ENCODE measurements at regions not wholly inside any gene's neighbourhood (a gene's known extent, or its start where the extent isn't known, plus 50 kb on each side); places are given as distances from the start of the nearest gene placed in this dataset.

GRCh38 chr1:39085174-39085573 lies 59.0 kb downstream of the NDUFS5 start:
- no peak for DNase-seq (ENCODE audit: low spot score)

GRCh38 chr1:39086386-39086785 lies 60.2 kb downstream of the NDUFS5 start:
- no peak for DNase-seq (ENCODE audit: low spot score)

- no peak for DNase-seq (ENCODE audit: low spot score)
Observed at GRCh38 chr1:39086865-39087409, 60.8 kb downstream of the NDUFS5 start.

- DNase-seq (ENCODE audit: low spot score) = no peak
Observed at GRCh38 chr1:39087435-39087834, 61.3 kb downstream of the NDUFS5 start.

- no peak for DNase-seq (ENCODE audit: low spot score)
Observed at GRCh38 chr1:39088658-39089057, 62.5 kb downstream of the NDUFS5 start.

GRCh38 chr1:39089931-39090521 lies 63.9 kb downstream of the NDUFS5 start:
- DNase-seq (ENCODE audit: low spot score) = no peak

- no peak for DNase-seq (ENCODE audit: low spot score)
Observed at GRCh38 chr1:39090757-39091380, 64.7 kb downstream of the NDUFS5 start.

- DNase-seq (ENCODE audit: low spot score) = peak; percentile 59
Observed at GRCh38 chr1:39091845-39092645, 65.9 kb downstream of the NDUFS5 start.

- DNase-seq (ENCODE audit: low spot score) = no peak
Observed at GRCh38 chr1:39094685-39095084, 68.5 kb downstream of the NDUFS5 start.

- peak; percentile 89 for DNase-seq (ENCODE audit: low spot score)
Observed at GRCh38 chr1:39098546-39099250, 72.5 kb downstream of the NDUFS5 start.

GRCh38 chr1:39102537-39103327 lies 76.6 kb downstream of the NDUFS5 start:
- DNase-seq (ENCODE audit: low spot score) = peak; percentile 62

GRCh38 chr1:39103328-39104157 lies 77.4 kb downstream of the NDUFS5 start:
- DNase-seq (ENCODE audit: low spot score) = no peak

GRCh38 chr1:39104158-39105060 lies 78.3 kb downstream of the NDUFS5 start:
- no peak for DNase-seq (ENCODE audit: low spot score)

GRCh38 chr1:39105061-39105840 lies 79.1 kb downstream of the NDUFS5 start:
- peak; percentile 53 for DNase-seq (ENCODE audit: low spot score)

GRCh38 chr1:39105841-39106765 lies 80.0 kb downstream of the NDUFS5 start:
- DNase-seq (ENCODE audit: low spot score) = peak; percentile 27

GRCh38 chr1:39106801-39107327 lies 80.7 kb downstream of the NDUFS5 start:
- no peak for DNase-seq (ENCODE audit: low spot score)

Measured in CD4-positive, alpha-beta T cell treated with Interleukin-15 for 4 hours (primary cell).